Endodermal cell (in vitro differentiated cells): ENCODE measurements at regions not wholly inside any gene's neighbourhood (a gene's known extent, or its start where the extent isn't known, plus 50 kb on each side); places are given as distances from the start of the nearest gene placed in this dataset.

ENCODE experiments used
- DNase-seq: peaks from one replicate; pipeline ENCODE4 v3.0.0-alpha.2; 2017
- H3K27ac ChIP-seq: 2 replicates; pipeline ENCODE4 v1.5.1; 2013; ENCODE audit warnings: mild to moderate bottlenecking, low read depth, low read length, moderate library complexity
- H3K27me3 ChIP-seq: 2 replicates; pipeline ENCODE4 v1.6.1; 2013; ENCODE audit warnings: mild to moderate bottlenecking, low read length, moderate library complexity; ENCODE audit not compliant: insufficient read depth, control insufficient read depth, poor library complexity, severe bottlenecking
- H3K36me3 ChIP-seq: 2 replicates; pipeline ENCODE4 v1.7.0; 2013; ENCODE audit warnings: mild to moderate bottlenecking, low read length, moderate library complexity; ENCODE audit not compliant: control insufficient read depth, insufficient read depth
- H3K4me1 ChIP-seq: one replicate; pipeline ENCODE4 v1.7.0; 2013; ENCODE audit warnings: low read length; ENCODE audit not compliant: control insufficient read depth, insufficient read depth
- H3K4me3 ChIP-seq: 2 replicates; pipeline ENCODE4 v1.5.1; 2013; ENCODE audit warnings: mild to moderate bottlenecking, low read length, moderate library complexity
- H3K9ac ChIP-seq: 2 replicates; pipeline ENCODE4 v1.6.1; 2013; ENCODE audit warnings: mild to moderate bottlenecking, low read length, moderate library complexity; ENCODE audit not compliant: poor library complexity, severe bottlenecking; ENCODE audit errors: extremely low read depth
- H3K9me3 ChIP-seq: 2 replicates; pipeline ENCODE4 v1.6.1; 2013; ENCODE audit warnings: mild to moderate bottlenecking, low read length, moderate library complexity; ENCODE audit not compliant: control insufficient read depth
- H3K27ac Mint-ChIP-seq: 2 replicates; pipeline ENCODE4 v1.8.0; 2020; ENCODE audit warnings: mixed read lengths
- H3K27me3 Mint-ChIP-seq: 2 replicates; pipeline ENCODE4 v1.8.0; 2021; ENCODE audit warnings: mild to moderate bottlenecking, mixed read lengths; ENCODE audit not compliant: insufficient read depth
- H3K36me3 Mint-ChIP-seq: 2 replicates; pipeline ENCODE4 v1.8.0; 2020; ENCODE audit warnings: low read depth, mixed read lengths
- H3K4me1 Mint-ChIP-seq: 2 replicates; pipeline ENCODE4 v1.8.0; 2020; ENCODE audit warnings: mixed read lengths
- H3K4me3 Mint-ChIP-seq: 2 replicates; pipeline ENCODE4 v1.8.0; 2020; ENCODE audit warnings: mild to moderate bottlenecking, moderate library complexity, mixed read lengths
- H3K9me3 Mint-ChIP-seq: 2 replicates; pipeline ENCODE4 v1.8.0; 2020; ENCODE audit warnings: mild to moderate bottlenecking, mixed read lengths
- CTCF ChIP-seq: fragments of 200-600 bp; sonication (generic); conservative IDR thresholded peaks from 2 replicates; pipeline ENCODE4 v1.5.0; 2021; ENCODE audit warnings: antibody characterized with exemption, mild to moderate bottlenecking
- WGBS, 2 experiments: methylation state at CpG; one replicate each; pipeline versions ENCODE4 v1.1.5 to v1.1.7; 2013; ENCODE audit warnings: missing lambda C conversion rate in 2 of 2, mixed read lengths in 1 of 2; ENCODE audit not compliant: insufficient coverage in 1 of 2, insufficient read length in 1 of 2; 5-methylcytosine and 5-hydroxymethylcytosine counted together

- H3K36me3 Mint-ChIP-seq = no peaks in the 10 kb centered on the region
- Histone ChIP-seq H3K36me3 (no peaks in the 10 kb centered on the region), H3K27me3 (no peaks in the 10 kb centered on the region), H3K4me3 (no peak overlapping the region), H3K9ac (no peak overlapping the region), H3K27ac (no peak overlapping the region), H3K9me3 (no peaks in the 10 kb centered on the region), H3K4me1 (no peaks in the 10 kb centered on the region)
- 92 to 100% methylated on average over 3 to 5 of the region's 5 CpGs for WGBS, 2 experiments
- no peak overlapping the region for H3K4me3 Mint-ChIP-seq
- no peak for DNase-seq
- TF ChIP-seq CTCF = no peak
- H3K27me3 Mint-ChIP-seq = no peaks in the 10 kb centered on the region
- H3K27ac Mint-ChIP-seq = no peak overlapping the region
- H3K4me1 Mint-ChIP-seq = peaks cover 12% of the 10 kb centered on the region
- no peaks in the 10 kb centered on the region for H3K9me3 Mint-ChIP-seq
Observed at GRCh38 chr7:46589286-46589685, 668.2 kb upstream of the IGFBP3 start.

GRCh38 chr7:46586406-46586805, 665.3 kb upstream of the IGFBP3 start:
- Histone ChIP-seq H3K9me3 (no peaks in the 10 kb centered on the region), H3K27me3 (no peaks in the 10 kb centered on the region), H3K27ac (no peak overlapping the region), H3K4me3 (no peak overlapping the region), H3K9ac (no peak overlapping the region), H3K36me3 (no peaks in the 10 kb centered on the region), H3K4me1 (no peaks in the 10 kb centered on the region)
- Mint-ChIP-seq H3K27me3 (no peaks in the 10 kb centered on the region), H3K27ac (no peak overlapping the region), H3K9me3 (no peaks in the 10 kb centered on the region), H3K4me3 (no peak overlapping the region), H3K4me1 (peaks cover 9% of the 10 kb centered on the region), H3K36me3 (no peaks in the 10 kb centered on the region)
- TF ChIP-seq CTCF = no peak
- DNase-seq = no peak
- WGBS, 2 experiments = 80 to 100% methylated on average over 1 of the region's 1 CpG

GRCh38 chr7:46583656-46584055, 662.6 kb upstream of the IGFBP3 start:
- no peak for TF ChIP-seq CTCF
- no peaks in the 10 kb centered on the region for H3K9me3 Mint-ChIP-seq
- H3K36me3 Mint-ChIP-seq = no peaks in the 10 kb centered on the region
- no peaks in the 10 kb centered on the region for H3K4me1 Mint-ChIP-seq
- no peak overlapping the region for H3K4me3 Mint-ChIP-seq
- Histone ChIP-seq H3K9ac (no peak overlapping the region), H3K9me3 (no peaks in the 10 kb centered on the region), H3K36me3 (no peaks in the 10 kb centered on the region), H3K4me1 (no peaks in the 10 kb centered on the region), H3K4me3 (no peak overlapping the region), H3K27me3 (no peaks in the 10 kb centered on the region), H3K27ac (no peak overlapping the region)
- DNase-seq = no peak
- H3K27me3 Mint-ChIP-seq = no peaks in the 10 kb centered on the region
- H3K27ac Mint-ChIP-seq = no peak overlapping the region
- 96% methylated on average over 1 of the region's 1 CpG; no CpG with 5 or more reads in 1 of the 2 experiments for WGBS, 2 experiments
